Kidney (tissue), 13 donors: ENCODE measurements at regions not wholly inside any gene's neighbourhood (a gene's known extent, or its start where the extent isn't known, plus 50 kb on each side); places are given as distances from the start of the nearest gene placed in this dataset.

Source experiments
- DNase-seq, 5 donors: peaks; one replicate each; pipeline ENCODE4 v3.0.0-alpha.2; 2013 to 2020
- FAIRE-seq: peaks from 2 replicates; lab custom pipeline; 2012; peaks lifted over from hg19 to GRCh38; lab: Jason Lieb, UNC
- H3K27ac ChIP-seq, 2 donors: one replicate each; pipeline ENCODE4 v1.7.0; 2013; ENCODE audit warnings: low read depth in 2 of 2, low read length in 2 of 2, inconsistent platforms in 1 of 2
- H3K27me3 ChIP-seq: one replicate; pipeline ENCODE4 v1.7.1; 2013; ENCODE audit warnings: low read length, inconsistent platforms; ENCODE audit not compliant: control insufficient read depth, insufficient read depth
- H3K36me3 ChIP-seq, 3 donors: one replicate each; pipeline versions ENCODE4 v1.7.0 to v1.7.1; 2013; ENCODE audit warnings: low read length in 3 of 3, control low read depth in 1 of 3, inconsistent platforms in 1 of 3; ENCODE audit not compliant: insufficient read depth in 3 of 3, control insufficient read depth in 2 of 3
- H3K4me1 ChIP-seq, 3 donors: one replicate each; pipeline versions ENCODE4 v1.7.0 to v1.7.1; 2013; ENCODE audit warnings: low read length in 3 of 3, inconsistent platforms in 1 of 3, low read depth in 1 of 3; ENCODE audit not compliant: control insufficient read depth in 2 of 3, insufficient read depth in 2 of 3
- H3K4me3 ChIP-seq, 3 donors: one replicate each; pipeline versions ENCODE4 v1.7.0 to v1.8.1; 2013; ENCODE audit warnings: low read length in 3 of 3, control low read depth in 1 of 3, inconsistent platforms in 1 of 3
- H3K9ac ChIP-seq, 3 donors: one replicate each; pipeline versions ENCODE4 v1.7.0 to v1.7.1; 2013; ENCODE audit warnings: low read length in 3 of 3, control low read depth in 1 of 3, inconsistent platforms in 1 of 3
- H3K9me3 ChIP-seq, 3 donors: one replicate each; pipeline versions ENCODE4 v1.7.0 to v1.7.1; 2013; ENCODE audit warnings: low read length in 3 of 3, control low read depth in 1 of 3, inconsistent platforms in 1 of 3; ENCODE audit not compliant: control insufficient read depth in 2 of 3, insufficient read depth in 1 of 3
- intact Hi-C: fragments of 100-400 bp; cut with DNase I; formaldehyde crosslinking; loops from one replicate; pipeline ENCODE4 v1.11.1; 2022
- TF ChIP-seq, protein P1 (sequence below): IDR thresholded peaks from 3 replicates; pipeline ENCODE4 v1.5.1; 2012; ENCODE audit warnings: mild to moderate bottlenecking, moderate library complexity, borderline replicate concordance; ENCODE audit not compliant: insufficient read depth; ENCODE audit errors: extremely low read depth
- donor health status: control.
- donor health status: control.
- donor health status: control.
- donor health status: control.
- donor health status: control.
- donor health status: DM: yes; HTN: yes; CAD: no.
- donor health status: Normal renal cell carcinoma (clear cell type).

DNA sequence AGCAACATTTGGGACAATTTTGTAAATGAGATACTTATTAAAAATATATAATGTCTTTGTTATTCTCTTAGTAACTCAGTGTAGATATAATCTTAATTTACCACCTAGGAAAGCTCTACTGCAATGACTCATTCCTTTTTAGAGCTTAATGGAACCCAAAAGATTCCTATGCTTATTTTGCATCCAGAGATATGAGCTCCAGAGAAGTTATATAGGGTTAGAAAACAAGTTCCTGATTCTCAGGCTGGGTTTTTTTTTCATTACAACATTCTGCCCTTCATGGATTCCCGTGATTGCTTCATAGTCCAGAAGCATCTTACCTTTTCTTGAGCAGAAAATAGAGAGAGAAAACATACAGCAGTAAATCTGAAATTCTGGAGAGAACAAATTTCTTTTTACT, 57.9 kb upstream of the CXCL8 start:
- Histone ChIP-seq H3K27ac (no peak overlapping the region), H3K9me3 (no peaks in the 10 kb centered on the region), H3K27me3 (no peaks in the 10 kb centered on the region), H3K4me1 (peaks cover 0 to under 1% (median 0%) of the 10 kb centered on the region in 3 donors), H3K36me3 (no peaks in the 10 kb centered on the region), H3K9ac (no peak overlapping the region), H3K4me3 (no peak overlapping the region)
- DNase-seq, result no peak
- TF ChIP-seq, protein P1, sequence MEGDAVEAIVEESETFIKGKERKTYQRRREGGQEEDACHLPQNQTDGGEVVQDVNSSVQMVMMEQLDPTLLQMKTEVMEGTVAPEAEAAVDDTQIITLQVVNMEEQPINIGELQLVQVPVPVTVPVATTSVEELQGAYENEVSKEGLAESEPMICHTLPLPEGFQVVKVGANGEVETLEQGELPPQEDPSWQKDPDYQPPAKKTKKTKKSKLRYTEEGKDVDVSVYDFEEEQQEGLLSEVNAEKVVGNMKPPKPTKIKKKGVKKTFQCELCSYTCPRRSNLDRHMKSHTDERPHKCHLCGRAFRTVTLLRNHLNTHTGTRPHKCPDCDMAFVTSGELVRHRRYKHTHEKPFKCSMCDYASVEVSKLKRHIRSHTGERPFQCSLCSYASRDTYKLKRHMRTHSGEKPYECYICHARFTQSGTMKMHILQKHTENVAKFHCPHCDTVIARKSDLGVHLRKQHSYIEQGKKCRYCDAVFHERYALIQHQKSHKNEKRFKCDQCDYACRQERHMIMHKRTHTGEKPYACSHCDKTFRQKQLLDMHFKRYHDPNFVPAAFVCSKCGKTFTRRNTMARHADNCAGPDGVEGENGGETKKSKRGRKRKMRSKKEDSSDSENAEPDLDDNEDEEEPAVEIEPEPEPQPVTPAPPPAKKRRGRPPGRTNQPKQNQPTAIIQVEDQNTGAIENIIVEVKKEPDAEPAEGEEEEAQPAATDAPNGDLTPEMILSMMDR, result no peak
- FAIRE-seq, result no peak
- intact Hi-C loops, result no loop called here

DNA sequence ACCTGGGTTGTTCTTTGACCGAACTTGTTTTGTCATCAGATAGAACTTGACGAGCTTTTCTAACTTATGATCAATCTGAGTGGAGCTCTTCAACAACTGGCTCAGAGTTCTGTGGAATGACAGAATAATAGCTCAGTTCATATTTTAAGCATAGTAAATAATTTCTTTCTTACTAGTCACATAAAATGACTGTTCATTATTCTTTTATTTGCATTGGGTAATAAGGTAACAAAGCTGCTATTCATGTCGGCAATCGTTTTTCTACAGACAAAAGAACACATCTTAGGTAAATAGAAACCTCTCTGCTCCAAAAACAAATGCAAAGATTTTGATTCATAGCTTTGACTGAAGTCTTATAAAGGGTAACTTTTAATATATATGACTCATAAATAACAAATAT, 57.3 kb upstream of the CXCL8 start:
- intact Hi-C loops, result no loop called here
- Histone ChIP-seq H3K36me3 (no peaks in the 10 kb centered on the region), H3K27ac (no peak overlapping the region), H3K27me3 (no peaks in the 10 kb centered on the region), H3K4me3 (no peak overlapping the region), H3K4me1 (no peaks in the 10 kb centered on the region), H3K9ac (no peak overlapping the region), H3K9me3 (no peaks in the 10 kb centered on the region)
- TF ChIP-seq, protein P1, result no peak
- FAIRE-seq (no peak), DNase-seq (no peak)

GRCh38 chr4:73683456-73683855, 56.9 kb upstream of the CXCL8 start:
- H3K9me3 ChIP-seq, result no peaks in the 10 kb centered on the region
- intact Hi-C loops, result no loop called here
- H3K36me3 ChIP-seq, result no peaks in the 10 kb centered on the region
- TF ChIP-seq, protein P1, result no peak
- DNase-seq (no peak), FAIRE-seq (no peak)
- H3K27me3 ChIP-seq, result no peaks in the 10 kb centered on the region
- no peak overlapping the region for H3K9ac ChIP-seq
- no peak overlapping the region for H3K27ac ChIP-seq
- no peaks in the 10 kb centered on the region for H3K4me1 ChIP-seq
- H3K4me3 ChIP-seq, result no peak overlapping the region

GRCh38 chr4:73684097-73684496, 56.3 kb upstream of the CXCL8 start:
- no peaks in the 10 kb centered on the region for H3K9me3 ChIP-seq
- TF ChIP-seq, protein P1, result no peak
- H3K27me3 ChIP-seq, result no peaks in the 10 kb centered on the region
- H3K4me3 ChIP-seq, result no peak overlapping the region
- no peaks in the 10 kb centered on the region for H3K4me1 ChIP-seq
- H3K9ac ChIP-seq, result no peak overlapping the region
- DNase-seq (no peak), FAIRE-seq (no peak)
- no peak overlapping the region for H3K27ac ChIP-seq
- intact Hi-C loops, result no loop called here
- H3K36me3 ChIP-seq, result no peaks in the 10 kb centered on the region
